Body of pancreas (tissue), 4 donors: ENCODE measurements at regions not wholly inside any gene's neighbourhood (a gene's known extent, or its start where the extent isn't known, plus 50 kb on each side); places are given as distances from the start of the nearest gene placed in this dataset.

Experiments used
- ATAC-seq: fragments of 150-250 bp; one replicate; pipeline ENCODE4 v1.9.1; 2016
- DNase-seq, 4 donors: peaks; one replicate each; pipeline ENCODE4 v3.0.0-alpha.2; 2019
- H3K27ac ChIP-seq, 4 donors: fragments of 200-600 bp; sonication (generic); 1 replicate in 3 of 4; 2 replicates in 1 of 4; pipeline versions ENCODE4 v1.5.1 to v1.6.1; 2016 to 2019; ENCODE audit warnings: mild to moderate bottlenecking in 1 of 4, mixed read lengths in 1 of 4, moderate library complexity in 1 of 4
- H3K27me3 ChIP-seq, 2 donors: fragments of 200-600 bp; sonication (generic); one replicate each; pipeline ENCODE4 v1.6.0; 2016; ENCODE audit warnings: mild to moderate bottlenecking in 1 of 2
- H3K36me3 ChIP-seq, 2 donors: fragments of 200-600 bp; sonication (generic); replicated peaks in 1 of 2; 2 replicates each; pipeline ENCODE4 v1.5.1; 2016; ENCODE audit warnings: low read depth in 2 of 2; ENCODE audit not compliant: insufficient read depth in 1 of 2
- H3K4me1 ChIP-seq: fragments of 200-600 bp; sonication (generic); one replicate; pipeline ENCODE4 v1.6.0; 2016
- H3K4me3 ChIP-seq, 2 donors: fragments of 200-600 bp; sonication (generic); 1 replicate in 1 of 2; 2 replicates in 1 of 2; pipeline ENCODE4 v1.5.1; 2016 to 2019
- H3K9me3 ChIP-seq, 3 donors: fragments of 200-600 bp; sonication (generic); 1 replicate in 2 of 3; 2 replicates in 1 of 3; pipeline ENCODE4 v1.5.1; 2016
- POLR2A ChIP-seq, 3 donors: fragments of 450-650 bp; IDR thresholded peaks; one replicate each; pipeline ENCODE4 v1.6.1; 2016; ENCODE audit warnings: antibody characterized with exemption in 3 of 3, mild to moderate bottlenecking in 2 of 3
- WGBS, 2 donors: methylation state at CpG; one replicate each; pipeline ENCODE4 v1.1.5; 2017; 5-methylcytosine and 5-hydroxymethylcytosine counted together
- intact Hi-C: fragments of 100-400 bp; cut with DNase I; formaldehyde crosslinking; loops from one replicate; pipeline ENCODE4 v1.15.1; 2023
- TF ChIP-seq, protein P1 (sequence below), 7 experiments: fragments of 450-650 bp in 4 of 7; fragments of 200-600 bp in 3 of 7; sonication (generic) in 3 of 7; IDR thresholded peaks; one replicate each; pipeline ENCODE4 v1.5.1; 2016 to 2019; ENCODE audit warnings: antibody characterized with exemption in 7 of 7

DNA sequence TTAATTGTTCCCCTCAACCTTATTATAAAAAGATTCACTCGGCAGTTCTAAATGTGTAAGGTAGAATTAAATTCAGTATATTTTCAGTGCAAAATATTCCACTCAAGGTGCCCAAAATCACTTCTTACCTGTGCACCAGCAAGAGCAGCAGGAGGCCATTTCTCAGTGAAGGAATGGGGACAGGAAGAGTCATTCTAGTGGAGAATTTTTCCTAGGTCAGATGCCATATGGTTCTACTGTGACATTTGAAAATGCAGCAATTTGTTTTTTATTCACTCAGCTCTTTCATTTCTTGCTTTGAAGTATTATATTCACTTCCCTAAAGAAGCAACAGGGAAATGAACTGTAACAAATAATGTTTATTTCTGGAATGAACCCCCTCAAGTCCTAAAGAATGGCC is 264.0 kb upstream of the SYT1 start:
- DNase-seq (no peak), ATAC-seq (no peak)
- no peaks in the 10 kb centered on the region for H3K27me3 ChIP-seq
- no peaks in the 10 kb centered on the region for H3K36me3 ChIP-seq
- TF ChIP-seq, protein P1, sequence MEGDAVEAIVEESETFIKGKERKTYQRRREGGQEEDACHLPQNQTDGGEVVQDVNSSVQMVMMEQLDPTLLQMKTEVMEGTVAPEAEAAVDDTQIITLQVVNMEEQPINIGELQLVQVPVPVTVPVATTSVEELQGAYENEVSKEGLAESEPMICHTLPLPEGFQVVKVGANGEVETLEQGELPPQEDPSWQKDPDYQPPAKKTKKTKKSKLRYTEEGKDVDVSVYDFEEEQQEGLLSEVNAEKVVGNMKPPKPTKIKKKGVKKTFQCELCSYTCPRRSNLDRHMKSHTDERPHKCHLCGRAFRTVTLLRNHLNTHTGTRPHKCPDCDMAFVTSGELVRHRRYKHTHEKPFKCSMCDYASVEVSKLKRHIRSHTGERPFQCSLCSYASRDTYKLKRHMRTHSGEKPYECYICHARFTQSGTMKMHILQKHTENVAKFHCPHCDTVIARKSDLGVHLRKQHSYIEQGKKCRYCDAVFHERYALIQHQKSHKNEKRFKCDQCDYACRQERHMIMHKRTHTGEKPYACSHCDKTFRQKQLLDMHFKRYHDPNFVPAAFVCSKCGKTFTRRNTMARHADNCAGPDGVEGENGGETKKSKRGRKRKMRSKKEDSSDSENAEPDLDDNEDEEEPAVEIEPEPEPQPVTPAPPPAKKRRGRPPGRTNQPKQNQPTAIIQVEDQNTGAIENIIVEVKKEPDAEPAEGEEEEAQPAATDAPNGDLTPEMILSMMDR (IDR thresholded peaks at IDR 0.05) = no peak
- no peak for TF ChIP-seq POLR2A (IDR thresholded peaks at IDR 0.05)
- H3K9me3 ChIP-seq = peaks cover 0 to 7% (median 0%) of the 10 kb centered on the region in 3 donors
- intact Hi-C loops = no loop called here
- no peak overlapping the region for H3K27ac ChIP-seq
- H3K4me1 ChIP-seq = no peaks in the 10 kb centered on the region
- 69 to 78% methylated on average over 1 of the region's 1 CpG for WGBS, 2 donors
- H3K4me3 ChIP-seq = no peak overlapping the region

GRCh38 chr12:78611504-78611903 is 253.1 kb upstream of the SYT1 start:
- no peaks in the 10 kb centered on the region for H3K9me3 ChIP-seq
- TF ChIP-seq POLR2A (IDR thresholded peaks at IDR 0.05) = no peak
- TF ChIP-seq, protein P1 (IDR thresholded peaks at IDR 0.05) = no peak
- no peak for ATAC-seq
- no peaks in the 10 kb centered on the region for H3K4me1 ChIP-seq
- H3K36me3 ChIP-seq = no peaks in the 10 kb centered on the region
- DNase-seq = no peak
- intact Hi-C loops = no loop called here
- H3K27me3 ChIP-seq = no peaks in the 10 kb centered on the region
- no peak overlapping the region for H3K4me3 ChIP-seq
- no peak overlapping the region for H3K27ac ChIP-seq

DNA sequence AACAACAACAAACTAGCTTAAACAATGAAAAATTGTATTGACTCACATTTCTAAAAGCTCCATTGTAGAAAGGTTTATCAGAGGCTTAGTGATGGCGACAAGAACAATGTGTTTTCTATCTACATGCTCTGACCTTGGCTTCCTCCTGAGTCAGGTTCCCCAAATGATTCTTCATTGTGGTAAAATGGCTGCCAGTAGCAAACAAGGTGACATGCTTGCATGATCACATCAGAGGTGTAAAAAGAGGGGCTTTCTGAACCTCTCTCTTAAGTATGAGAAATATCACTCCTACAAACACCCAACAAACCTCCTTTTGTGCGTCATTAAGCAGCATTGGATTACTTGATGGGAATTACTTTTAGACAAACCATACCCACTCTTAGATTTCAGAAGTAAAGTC is 252.4 kb upstream of the SYT1 start:
- DNase-seq (no peak), ATAC-seq (no peak)
- no peak for TF ChIP-seq POLR2A (IDR thresholded peaks at IDR 0.05)
- TF ChIP-seq, protein P1 (IDR thresholded peaks at IDR 0.05) = no peak
- H3K27me3 ChIP-seq = no peaks in the 10 kb centered on the region
- no peaks in the 10 kb centered on the region for H3K9me3 ChIP-seq
- 51 to 60% methylated on average over 2 of the region's 2 CpGs for WGBS, 2 donors
- no peak overlapping the region for H3K27ac ChIP-seq
- H3K4me3 ChIP-seq = no peak overlapping the region
- no peaks in the 10 kb centered on the region for H3K4me1 ChIP-seq
- intact Hi-C loops = no loop called here
- no peaks in the 10 kb centered on the region for H3K36me3 ChIP-seq

GRCh38 chr12:78617683-78618082 is 246.9 kb upstream of the SYT1 start:
- TF ChIP-seq, protein P1 (IDR thresholded peaks at IDR 0.05) = no peak
- TF ChIP-seq POLR2A (IDR thresholded peaks at IDR 0.05) = no peak
- Histone ChIP-seq H3K36me3 (no peaks in the 10 kb centered on the region), H3K4me1 (no peaks in the 10 kb centered on the region), H3K27me3 (no peaks in the 10 kb centered on the region), H3K9me3 (no peaks in the 10 kb centered on the region), H3K4me3 (no peak overlapping the region), H3K27ac (no peak overlapping the region)
- DNase-seq (no peak), ATAC-seq (no peak)
- intact Hi-C loops = no loop called here
- WGBS, 2 donors = 44 to 73% methylated on average over 2 of the region's 2 CpGs

- H3K27me3 ChIP-seq = no peaks in the 10 kb centered on the region
- intact Hi-C loops = no loop called here
- H3K4me1 ChIP-seq = no peaks in the 10 kb centered on the region
- H3K4me3 ChIP-seq = no peak overlapping the region
- H3K36me3 ChIP-seq = no peaks in the 10 kb centered on the region
- 59 to 64% methylated on average over 3 of the region's 3 CpGs for WGBS, 2 donors
- no peaks in the 10 kb centered on the region for H3K9me3 ChIP-seq
- TF ChIP-seq, protein P1 (IDR thresholded peaks at IDR 0.05) = no peak
- TF ChIP-seq POLR2A (IDR thresholded peaks at IDR 0.05) = no peak
- ATAC-seq (no peak), DNase-seq (no peak)
- H3K27ac ChIP-seq = no peak overlapping the region
These were observed 241.9 kb upstream of the SYT1 start for GRCh38 chr12:78622529-78623195.
